CD4-positive, alpha-beta T cell treated with Interleukin-21 for 1 hour (primary cell): ENCODE measurements at regions not wholly inside any gene's neighbourhood (a gene's known extent, or its start where the extent isn't known, plus 50 kb on each side); places are given as distances from the start of the nearest gene placed in this dataset.

Source experiments
- DNase-seq: peaks from one replicate; pipeline ENCODE4 v3.0.0-alpha.2; 2020

DNA sequence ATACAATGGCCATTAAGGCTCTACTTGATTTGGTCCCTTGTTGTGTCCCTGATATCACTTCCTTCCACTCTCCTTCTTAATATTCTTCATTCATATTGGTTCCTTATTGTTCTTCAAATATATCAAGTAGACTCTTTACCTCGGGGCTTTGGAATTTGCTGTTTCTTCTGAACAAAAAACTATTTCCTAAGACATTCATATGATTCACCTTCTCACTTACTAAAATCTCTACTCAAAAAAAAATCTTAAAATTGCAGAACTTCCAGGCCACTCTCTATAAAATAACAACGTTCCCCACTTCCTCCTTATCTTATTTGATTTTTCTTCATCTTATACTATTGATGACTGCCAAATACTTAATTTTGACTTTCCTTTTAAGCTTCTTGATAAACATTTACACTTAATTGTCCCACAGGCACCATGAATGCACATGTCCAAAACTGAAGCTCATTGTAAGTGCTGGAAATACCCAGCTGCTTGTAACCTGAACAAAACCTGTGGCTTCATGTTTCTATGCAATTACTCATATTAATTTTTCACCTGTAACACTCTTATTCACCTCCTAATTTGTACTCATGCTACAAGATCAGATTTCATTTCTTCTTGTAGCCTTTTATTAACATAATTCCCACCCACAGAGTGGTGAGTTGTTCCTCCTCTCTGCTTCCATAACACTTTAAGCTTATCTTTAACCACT is 58.4 kb upstream of the NUDT12 start:
- DNase-seq, result no peak

DNA sequence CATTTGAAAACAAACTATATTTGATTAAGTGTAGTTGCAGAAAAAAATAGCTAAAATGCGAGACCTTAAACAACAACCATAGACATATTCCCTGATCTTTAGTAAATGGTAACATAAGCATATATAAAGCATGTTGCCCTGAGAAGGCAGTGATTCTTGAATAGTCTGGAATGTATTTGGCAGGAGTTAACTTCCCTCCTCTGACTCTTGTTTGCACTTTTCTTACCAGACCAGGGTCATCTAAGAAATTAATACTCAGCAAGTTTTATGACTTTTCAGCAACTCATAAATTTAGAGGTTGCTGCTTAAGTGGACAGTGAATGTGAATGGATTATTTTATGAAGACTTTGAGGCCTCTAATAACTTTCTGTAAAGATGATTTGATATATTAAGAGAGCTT is 55.3 kb upstream of the NUDT12 start:
- DNase-seq, result no peak

DNA sequence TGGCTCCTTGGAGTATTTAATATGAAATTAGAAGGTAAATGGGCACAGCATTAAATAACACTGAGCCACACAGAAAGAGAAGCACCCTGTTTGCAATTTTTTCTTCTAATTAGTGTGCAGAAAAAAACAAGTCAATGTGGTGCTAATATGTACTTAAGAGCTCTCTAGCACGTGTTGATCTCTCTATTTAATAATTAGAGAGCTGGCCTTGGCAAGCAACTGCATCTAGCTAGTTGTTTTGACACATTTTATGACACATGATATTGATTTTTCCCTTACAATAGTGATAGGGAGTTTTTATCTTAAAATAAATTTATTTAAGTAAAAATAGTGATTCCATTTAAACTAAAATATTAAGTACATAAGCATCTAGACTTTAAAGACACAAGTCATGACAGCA is 54.5 kb upstream of the NUDT12 start:
- no peak for DNase-seq

DNA sequence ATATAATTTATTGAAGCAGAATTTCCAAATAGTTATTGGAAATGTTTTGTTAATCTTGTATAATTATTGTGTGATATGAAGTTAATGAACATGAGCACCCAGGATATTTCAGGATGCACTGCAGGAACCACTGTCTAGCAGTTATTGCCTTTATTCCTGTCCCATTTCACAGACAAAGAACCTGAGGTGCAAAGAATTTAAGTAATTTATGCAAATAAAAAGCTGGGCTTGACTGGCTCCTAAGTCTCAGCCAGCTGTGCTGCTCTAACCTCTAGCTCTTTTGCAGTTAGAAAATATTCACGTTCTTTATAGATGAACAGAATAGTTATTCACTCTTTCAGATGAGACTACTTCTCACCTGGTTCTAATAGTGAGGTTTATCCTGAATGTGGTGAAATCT is 50.0 kb upstream of the NUDT12 start:
- no peak for DNase-seq
